SJSA1 (cell line): ENCODE measurements at regions not wholly inside any gene's neighbourhood (a gene's known extent, or its start where the extent isn't known, plus 50 kb on each side); places are given as distances from the start of the nearest gene placed in this dataset.
A peak's percentile ranks its signal among the peaks of the same experiment; 100 is the strongest.

ENCODE experiments used
- DNase-seq, 2 experiments: peaks; one replicate each; pipeline ENCODE4 v3.0.0-alpha.2; 2015 to 2020; ENCODE audit warnings: low spot score in 2 of 2, low read depth in 1 of 2
- H3K27ac ChIP-seq: fragments of 250-450 bp; sonication (Bioruptor Pico); 2 replicates; pipeline ENCODE4 v1.5.1; 2020; ENCODE audit warnings: mild to moderate bottlenecking, moderate library complexity
- H3K27me3 ChIP-seq: fragments of 250-450 bp; sonication (Bioruptor Pico); replicated peaks from 2 replicates; pipeline ENCODE4 v1.5.1; 2020; ENCODE audit warnings: mild to moderate bottlenecking, moderate library complexity
- H3K36me3 ChIP-seq: fragments of 250-450 bp; sonication (Bioruptor Pico); 2 replicates; pipeline ENCODE4 v1.5.1; 2020; ENCODE audit warnings: mild to moderate bottlenecking
- H3K4me1 ChIP-seq: fragments of 250-450 bp; sonication (Bioruptor Pico); replicated peaks from 2 replicates; pipeline ENCODE4 v1.6.1; 2021; ENCODE audit warnings: mild to moderate bottlenecking
- H3K4me3 ChIP-seq: fragments of 250-450 bp; sonication (Bioruptor Pico); 2 replicates; pipeline ENCODE4 v1.5.1; 2020; ENCODE audit warnings: mild to moderate bottlenecking
- H3K9me3 ChIP-seq: fragments of 250-450 bp; sonication (Bioruptor Pico); replicated peaks from 2 replicates; pipeline ENCODE4 v1.5.1; 2020; ENCODE audit warnings: mild to moderate bottlenecking

- DNase-seq = no peak
- Histone ChIP-seq H3K27ac (no peak overlapping the region), H3K36me3 (no peaks in the 10 kb centered on the region), H3K9me3 (no peaks in the 10 kb centered on the region), H3K27me3 (no peaks in the 10 kb centered on the region; the same call in 1 of the 2 replicates), H3K4me1 (no peaks in the 10 kb centered on the region), H3K4me3 (no peak overlapping the region)
These were observed 116.7 kb upstream of the AGAP1 start for GRCh38 chr2:235377176-235377575.

GRCh38 chr2:235378246-235378645 is 115.6 kb upstream of the AGAP1 start:
- Histone ChIP-seq H3K4me3 (no peak overlapping the region), H3K27ac (no peak overlapping the region), H3K4me1 (no peaks in the 10 kb centered on the region), H3K9me3 (no peaks in the 10 kb centered on the region), H3K36me3 (no peaks in the 10 kb centered on the region), H3K27me3 (no peaks in the 10 kb centered on the region)
- no peak for DNase-seq

DNA sequence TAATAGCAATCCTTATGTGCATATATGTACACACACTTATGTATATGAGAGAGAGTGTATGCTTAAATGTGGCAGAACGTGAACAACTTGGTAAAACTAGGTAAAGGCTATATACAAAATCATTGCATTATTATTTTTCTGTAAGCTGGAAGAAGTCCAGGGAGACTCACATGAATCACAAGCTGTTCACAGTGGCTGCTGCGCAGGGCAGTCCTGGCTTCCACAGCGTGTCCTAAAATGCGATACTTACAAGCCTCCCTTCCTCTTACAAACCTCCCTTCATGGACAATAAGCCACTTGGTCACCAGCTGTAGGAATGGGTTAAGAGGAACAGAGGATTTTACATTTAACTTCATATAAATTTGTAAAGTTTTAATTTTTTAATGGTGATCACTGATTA is 114.9 kb upstream of the AGAP1 start:
- DNase-seq = no peak
- no peaks in the 10 kb centered on the region for H3K9me3 ChIP-seq
- no peaks in the 10 kb centered on the region for H3K27me3 ChIP-seq
- H3K4me3 ChIP-seq = no peak overlapping the region
- no peaks in the 10 kb centered on the region for H3K4me1 ChIP-seq
- H3K36me3 ChIP-seq = no peaks in the 10 kb centered on the region
- H3K27ac ChIP-seq = no peak overlapping the region

- no peaks in the 10 kb centered on the region for H3K36me3 ChIP-seq
- H3K4me1 ChIP-seq = no peaks in the 10 kb centered on the region
- H3K4me3 ChIP-seq = no peak overlapping the region
- no peaks in the 10 kb centered on the region for H3K27me3 ChIP-seq
- H3K9me3 ChIP-seq = no peaks in the 10 kb centered on the region
- no peak overlapping the region for H3K27ac ChIP-seq
- no peak for DNase-seq
These were observed 112.5 kb upstream of the AGAP1 start for GRCh38 chr2:235381261-235381912.

GRCh38 chr2:235382179-235382578 is 111.7 kb upstream of the AGAP1 start:
- Histone ChIP-seq H3K36me3 (no peaks in the 10 kb centered on the region), H3K27me3 (no peaks in the 10 kb centered on the region), H3K4me3 (no peak overlapping the region), H3K9me3 (no peaks in the 10 kb centered on the region), H3K4me1 (no peaks in the 10 kb centered on the region), H3K27ac (no peak overlapping the region)
- no peak for DNase-seq

- H3K36me3 ChIP-seq = no peaks in the 10 kb centered on the region
- no peak for DNase-seq
- no peaks in the 10 kb centered on the region for H3K9me3 ChIP-seq
- no peak overlapping the region for H3K4me3 ChIP-seq
- H3K4me1 ChIP-seq = no peaks in the 10 kb centered on the region
- H3K27ac ChIP-seq = no peak overlapping the region
- H3K27me3 ChIP-seq = no peaks in the 10 kb centered on the region
These were observed 111.2 kb upstream of the AGAP1 start for GRCh38 chr2:235382601-235383000.

- Histone ChIP-seq H3K36me3 (no peaks in the 10 kb centered on the region), H3K4me1 (no peaks in the 10 kb centered on the region), H3K4me3 (no peak overlapping the region), H3K9me3 (no peaks in the 10 kb centered on the region), H3K27me3 (no peaks in the 10 kb centered on the region), H3K27ac (no peak overlapping the region)
- no peak for DNase-seq
These were observed 110.5 kb upstream of the AGAP1 start for GRCh38 chr2:235383272-235383843.

- DNase-seq = no peak
- no peaks in the 10 kb centered on the region for H3K36me3 ChIP-seq
- H3K27me3 ChIP-seq = no peaks in the 10 kb centered on the region
- no peak overlapping the region for H3K27ac ChIP-seq
- H3K9me3 ChIP-seq = no peaks in the 10 kb centered on the region
- no peaks in the 10 kb centered on the region for H3K4me1 ChIP-seq
- no peak overlapping the region for H3K4me3 ChIP-seq
These were observed 109.2 kb upstream of the AGAP1 start for GRCh38 chr2:235384624-235385023.

- no peak for DNase-seq
- Histone ChIP-seq H3K27me3 (no peaks in the 10 kb centered on the region), H3K4me1 (peaks cover 17% of the 10 kb centered on the region), H3K36me3 (no peaks in the 10 kb centered on the region), H3K4me3 (no peak overlapping the region), H3K9me3 (no peaks in the 10 kb centered on the region), H3K27ac (no peak overlapping the region)
These were observed 104.2 kb upstream of the AGAP1 start for GRCh38 chr2:235389626-235390025.

DNA sequence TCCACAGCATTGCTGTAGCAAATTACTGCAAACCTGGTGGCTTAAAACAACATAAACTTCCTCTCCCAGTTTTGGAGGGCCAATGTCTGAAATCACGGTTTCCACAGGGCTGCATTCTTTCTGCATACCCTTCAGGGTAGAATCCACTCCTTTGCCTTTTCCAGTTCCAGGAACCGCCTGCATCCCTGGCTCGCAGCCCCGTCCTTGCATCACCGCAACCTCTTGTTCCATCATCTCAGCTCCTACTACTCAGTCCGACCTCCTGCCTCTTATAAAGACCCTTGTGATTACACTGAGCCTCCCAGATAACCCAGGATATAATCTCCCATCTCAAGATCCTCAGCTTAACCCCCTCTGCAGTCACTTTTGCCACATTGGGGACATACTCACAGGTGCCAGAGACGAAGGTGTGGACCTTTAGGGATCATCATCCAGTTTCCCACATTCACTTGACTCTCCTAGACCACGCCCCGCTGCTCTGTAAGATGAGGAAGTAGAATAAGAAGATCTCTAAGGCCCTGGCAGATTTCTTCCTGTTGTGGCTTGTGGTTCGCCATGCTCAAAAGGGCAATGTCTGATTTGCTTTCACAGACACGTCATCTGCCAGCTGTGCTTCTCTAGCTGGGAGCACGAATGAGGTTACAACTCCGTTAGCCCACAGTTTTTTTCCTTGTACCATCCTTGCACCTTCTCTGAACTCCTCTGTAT is 103.6 kb upstream of the AGAP1 start:
- Histone ChIP-seq H3K27me3 (no peaks in the 10 kb centered on the region), H3K36me3 (no peaks in the 10 kb centered on the region), H3K4me1 (peaks cover 23% of the 10 kb centered on the region), H3K4me3 (no peak overlapping the region), H3K27ac (no peak overlapping the region), H3K9me3 (no peaks in the 10 kb centered on the region)
- DNase-seq = peak in 1 of 2 experiments; percentile 14

DNA sequence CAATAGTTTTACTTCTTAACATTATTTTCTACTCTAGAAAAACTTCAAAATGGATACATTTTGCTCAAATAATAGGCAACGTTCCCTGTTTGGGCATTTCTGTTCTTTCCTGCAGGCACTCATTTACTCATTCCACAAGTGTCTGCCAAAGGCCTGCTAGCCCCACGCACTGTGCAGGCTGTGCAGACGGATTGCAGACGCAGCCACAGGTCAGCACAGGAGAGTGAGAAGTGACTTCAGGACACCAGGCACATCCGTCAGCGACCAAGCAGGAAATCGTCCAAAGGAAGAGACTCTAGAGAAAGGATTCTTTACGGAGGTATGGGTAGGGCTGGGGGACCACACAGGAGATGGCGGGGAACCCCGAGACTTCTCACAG is 103.0 kb upstream of the AGAP1 start:
- no peak overlapping the region for H3K27ac ChIP-seq
- no peaks in the 10 kb centered on the region for H3K27me3 ChIP-seq
- H3K9me3 ChIP-seq = no peaks in the 10 kb centered on the region
- H3K36me3 ChIP-seq = no peaks in the 10 kb centered on the region
- no peak for DNase-seq
- H3K4me1 ChIP-seq = peaks cover 28% of the 10 kb centered on the region
- no peak overlapping the region for H3K4me3 ChIP-seq

DNA sequence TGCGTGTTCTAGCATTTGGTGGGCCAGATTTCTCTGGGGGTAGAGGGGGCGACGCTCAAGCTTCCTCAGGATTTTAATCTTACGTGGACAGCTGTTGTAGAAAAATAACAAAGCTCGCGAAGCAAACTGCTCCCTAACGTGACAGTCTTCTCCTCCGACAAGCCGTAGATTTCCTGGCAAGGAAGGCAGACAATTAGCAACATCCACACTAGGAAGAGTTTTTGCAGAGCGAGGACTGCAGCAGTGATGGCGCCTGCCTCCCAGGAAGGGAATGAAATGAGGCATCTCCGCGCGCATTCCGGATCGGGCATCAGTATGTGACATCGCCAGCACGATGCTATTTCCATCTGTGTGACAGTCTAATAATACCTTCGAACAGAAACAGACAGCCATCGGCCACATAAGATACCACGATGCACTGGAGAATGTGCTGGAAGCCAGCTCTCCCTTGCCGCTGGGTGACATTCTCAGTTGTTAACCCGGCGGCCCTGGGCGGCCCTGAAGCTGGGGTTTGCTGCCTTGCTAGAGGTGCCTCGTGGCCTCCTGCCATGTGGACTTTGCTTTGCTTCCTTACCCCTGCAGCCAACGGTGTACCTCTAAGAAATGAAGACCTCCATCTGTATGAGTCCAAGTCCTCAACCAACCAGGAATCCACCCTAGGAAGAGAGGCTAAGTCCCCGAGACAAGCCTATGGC is 101.8 kb upstream of the AGAP1 start:
- H3K36me3 ChIP-seq = no peaks in the 10 kb centered on the region
- no peak overlapping the region for H3K4me3 ChIP-seq
- H3K4me1 ChIP-seq = peaks cover 28% of the 10 kb centered on the region
- H3K27me3 ChIP-seq = no peaks in the 10 kb centered on the region
- H3K9me3 ChIP-seq = no peaks in the 10 kb centered on the region
- no peak overlapping the region for H3K27ac ChIP-seq
- DNase-seq = no peak

DNA sequence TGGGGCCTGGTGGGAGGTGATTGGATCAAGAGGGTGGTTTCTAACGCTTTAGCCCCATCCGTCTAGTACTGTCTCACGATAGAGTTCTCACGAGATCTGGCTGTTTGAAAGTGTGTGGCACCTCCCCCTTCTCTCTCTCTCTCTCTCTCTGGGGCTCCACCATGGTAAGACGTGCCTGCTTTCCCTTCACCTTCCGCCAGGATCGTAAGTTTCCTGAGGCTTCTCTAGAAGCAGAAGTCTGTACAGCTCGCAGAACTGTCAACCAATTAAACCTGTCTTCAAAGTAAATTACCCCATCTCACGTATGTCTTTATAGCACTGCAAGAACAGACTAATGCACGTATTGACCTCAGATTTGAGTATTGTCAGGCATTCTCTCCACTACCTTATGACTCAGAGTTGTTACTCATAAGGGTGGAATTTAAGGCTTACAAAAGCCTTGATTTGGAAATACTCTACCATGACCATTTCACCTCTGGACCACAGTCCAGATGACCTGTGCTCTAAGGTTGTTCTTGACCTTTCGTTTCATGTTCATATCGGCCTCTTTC is 99.5 kb upstream of the AGAP1 start:
- peaks cover 28% of the 10 kb centered on the region for H3K4me1 ChIP-seq
- no peaks in the 10 kb centered on the region for H3K9me3 ChIP-seq
- no peaks in the 10 kb centered on the region for H3K27me3 ChIP-seq
- peak overlapping the region; percentile 73 for H3K27ac ChIP-seq
- DNase-seq = peak; percentile 66 to 84
- H3K4me3 ChIP-seq = no peak overlapping the region
- no peaks in the 10 kb centered on the region for H3K36me3 ChIP-seq
